OCI-LY7 (cell line): ENCODE measurements at regions not wholly inside any gene's neighbourhood (a gene's known extent, or its start where the extent isn't known, plus 50 kb on each side); places are given as distances from the start of the nearest gene placed in this dataset.

Experiments
- EZH2phosphoT487 ChIP-seq: fragments of 200-600 bp; sonication (generic); IDR thresholded peaks from 2 replicates; pipeline ENCODE4 v1.6.1; 2018; ENCODE audit warnings: low read depth, borderline replicate concordance, mild to moderate bottlenecking, mixed run types, antibody characterized with exemption, low read length, moderate library complexity, mixed read lengths
- TF ChIP-seq, protein P1 (sequence below): fragments of 200-600 bp; sonication (generic); conservative IDR thresholded peaks from 2 replicates; pipeline ENCODE4 v1.5.1; 2014; ENCODE audit warnings: mild to moderate bottlenecking, antibody characterized with exemption, low read length, moderate library complexity, mixed read lengths

DNA sequence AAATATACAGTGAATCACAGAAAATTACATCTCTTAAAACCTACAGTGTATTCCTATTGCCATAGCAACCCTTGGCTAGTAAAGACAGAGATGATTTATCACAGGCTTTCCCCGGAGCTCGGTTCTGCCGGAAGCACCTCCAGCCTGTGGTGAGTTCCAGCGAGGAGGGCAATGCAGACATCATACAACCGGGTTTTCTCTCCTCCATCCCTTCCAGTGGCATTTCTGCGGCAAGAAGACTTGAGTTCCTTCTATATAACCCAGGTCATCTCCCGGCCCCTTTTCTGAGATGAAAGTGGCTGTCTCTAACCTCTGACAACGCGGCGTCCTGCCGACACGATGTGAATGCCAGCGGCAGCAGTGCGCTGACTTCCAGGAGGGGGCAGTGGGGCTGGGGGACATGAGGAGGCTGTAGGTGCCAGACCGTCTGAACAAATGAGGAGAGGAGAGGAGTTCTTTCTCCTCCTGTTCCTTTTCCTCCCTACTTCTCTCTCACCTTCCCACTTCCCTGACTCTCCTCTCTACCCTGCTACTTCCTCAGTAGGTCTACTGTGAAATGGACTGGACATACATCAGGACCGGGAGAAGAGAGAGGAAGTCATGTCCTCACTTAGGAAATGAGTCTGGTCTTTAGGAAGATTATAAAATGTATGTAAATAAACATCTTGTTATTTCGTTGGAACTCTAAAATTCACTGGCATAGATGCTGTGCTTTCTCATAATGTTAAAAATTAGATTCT is 68.6 kb upstream of the MAX start:
- TF ChIP-seq, protein P1, sequence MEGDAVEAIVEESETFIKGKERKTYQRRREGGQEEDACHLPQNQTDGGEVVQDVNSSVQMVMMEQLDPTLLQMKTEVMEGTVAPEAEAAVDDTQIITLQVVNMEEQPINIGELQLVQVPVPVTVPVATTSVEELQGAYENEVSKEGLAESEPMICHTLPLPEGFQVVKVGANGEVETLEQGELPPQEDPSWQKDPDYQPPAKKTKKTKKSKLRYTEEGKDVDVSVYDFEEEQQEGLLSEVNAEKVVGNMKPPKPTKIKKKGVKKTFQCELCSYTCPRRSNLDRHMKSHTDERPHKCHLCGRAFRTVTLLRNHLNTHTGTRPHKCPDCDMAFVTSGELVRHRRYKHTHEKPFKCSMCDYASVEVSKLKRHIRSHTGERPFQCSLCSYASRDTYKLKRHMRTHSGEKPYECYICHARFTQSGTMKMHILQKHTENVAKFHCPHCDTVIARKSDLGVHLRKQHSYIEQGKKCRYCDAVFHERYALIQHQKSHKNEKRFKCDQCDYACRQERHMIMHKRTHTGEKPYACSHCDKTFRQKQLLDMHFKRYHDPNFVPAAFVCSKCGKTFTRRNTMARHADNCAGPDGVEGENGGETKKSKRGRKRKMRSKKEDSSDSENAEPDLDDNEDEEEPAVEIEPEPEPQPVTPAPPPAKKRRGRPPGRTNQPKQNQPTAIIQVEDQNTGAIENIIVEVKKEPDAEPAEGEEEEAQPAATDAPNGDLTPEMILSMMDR, result peak; percentile 66
- no peak for TF ChIP-seq EZH2phosphoT487
